K562 (cell line): ENCODE measurements at regions not wholly inside any gene's neighbourhood (a gene's known extent, or its start where the extent isn't known, plus 50 kb on each side); places are given as distances from the start of the nearest gene placed in this dataset.

Source experiments
- ATAC-seq: fragments of 200-7000 bp; cut with Tn5 transposase; 3 replicates; pipeline ENCODE4 v1.9.1; 2020; ENCODE audit warnings: moderate library complexity
- BruUV-seq: library from RNA; stranded (reverse); fragments of 400-500 nt; replicated peaks from 2 replicates; lab custom pipeline; 2021; lab: Mats Ljungman, UMichigan
- CTCF ChIA-PET: fragments of 300-600 bp; formaldehyde crosslinking; extraction: SDS; loops from one replicate; lab custom pipeline; 2021; ENCODE audit warnings: low intra/inter-chr PET ratio; lab: Yijun Ruan, JAX
- POLR2A ChIA-PET: fragments of 300-600, 350-650 bp; sonication (Branson Sonifier 250); formaldehyde crosslinking; extraction: SDS; loops from one replicate; lab custom pipeline; 2021; ENCODE audit warnings: antibody characterized with exemption, inconsistent platforms; lab: Yijun Ruan, JAX
- DNase-seq, 4 experiments: peaks; one replicate each; pipeline versions ENCODE4 v3.0.0 to v3.0.0-alpha.2; 2011 to 2018; ENCODE audit warnings: low spot score in 3 of 4, mixed read lengths in 3 of 4; ENCODE audit errors: extremely low read depth in 1 of 4
- FAIRE-seq: peaks from 2 replicates; lab custom pipeline; 2011; peaks lifted over from hg19 to GRCh38; lab: Jason Lieb, UNC
- H2AFZ ChIP-seq: 2 replicates; pipeline ENCODE4 v1.6.0; 2011; ENCODE audit warnings: low read depth, low read length, control low read depth, inconsistent platforms
- H3K27ac ChIP-seq: fragments of 200-600 bp; 3 replicates; pipeline ENCODE4 v1.8.0; 2011; ENCODE audit warnings: low read depth, mild to moderate bottlenecking, control low read depth, inconsistent platforms, low read length, moderate library complexity, mixed read lengths; ENCODE audit errors: extremely low read depth
- H3K27me3 ChIP-seq, 2 experiments: fragments of 300-600 bp in 1 of 2; 2 replicates in 1 of 2; 3 replicates in 1 of 2; pipeline versions ENCODE4 v1.6.0 to v1.8.0; 2011; ENCODE audit warnings: inconsistent platforms in 2 of 2, low read length in 2 of 2, mild to moderate bottlenecking in 1 of 2, mixed read lengths in 1 of 2, moderate library complexity in 1 of 2; ENCODE audit not compliant: control insufficient read depth in 2 of 2, insufficient read depth in 2 of 2
- H3K36me3 ChIP-seq: fragments of 300-600 bp; 3 replicates; pipeline ENCODE4 v1.8.0; 2011; ENCODE audit warnings: mild to moderate bottlenecking, low read length, inconsistent platforms; ENCODE audit not compliant: control insufficient read depth, insufficient read depth
- H3K4me1 ChIP-seq, 2 experiments: fragments of 200-600 bp in 1 of 2; replicated peaks in 1 of 2; 2 replicates in 1 of 2; 3 replicates in 1 of 2; pipeline versions ENCODE4 v1.5.1 to v1.8.0; 2011; ENCODE audit warnings: inconsistent platforms in 2 of 2, low read length in 2 of 2, mild to moderate bottlenecking in 1 of 2, mixed read lengths in 1 of 2, moderate library complexity in 1 of 2; ENCODE audit not compliant: control insufficient read depth in 2 of 2, insufficient read depth in 2 of 2
- H3K4me2 ChIP-seq: 2 replicates; pipeline ENCODE4 v1.6.1; 2011; ENCODE audit warnings: low read length, control low read depth, inconsistent platforms, mixed read lengths; ENCODE audit not compliant: insufficient read depth
- H3K4me3 ChIP-seq: fragments of 200-600 bp; sonication (generic), shearing (Covaris generic); 2 replicates; pipeline ENCODE4 v1.5.1; 2016; ENCODE audit warnings: control low read depth, inconsistent platforms
- H3K79me2 ChIP-seq: fragments of 200-600 bp; 3 replicates; pipeline ENCODE4 v1.8.0; 2011; ENCODE audit warnings: low read length, inconsistent platforms; ENCODE audit not compliant: control insufficient read depth, insufficient read depth
- H3K9ac ChIP-seq, 2 experiments: 2 replicates each; pipeline versions ENCODE4 v1.6.0 to v1.6.1; 2011; ENCODE audit warnings: low read depth in 2 of 2, low read length in 2 of 2, control low read depth in 1 of 2, inconsistent platforms in 1 of 2, mild to moderate bottlenecking in 1 of 2, mixed read lengths in 1 of 2; ENCODE audit not compliant: insufficient read depth in 1 of 2
- H3K9me1 ChIP-seq: one replicate; pipeline ENCODE4 v1.6.0; 2011; ENCODE audit warnings: inconsistent platforms, mild to moderate bottlenecking, low read length, moderate library complexity; ENCODE audit not compliant: control insufficient read depth, insufficient read depth
- H3K9me3 ChIP-seq: replicated peaks from 2 replicates; pipeline ENCODE4 v1.5.1; 2011; ENCODE audit warnings: low read depth, low read length, inconsistent platforms; ENCODE audit not compliant: control insufficient read depth, insufficient read depth
- H4K20me1 ChIP-seq: replicated peaks from 2 replicates; pipeline ENCODE4 v1.6.1; 2011; ENCODE audit warnings: low read length, inconsistent platforms, mixed read lengths; ENCODE audit not compliant: control insufficient read depth, insufficient read depth
- ARHGAP35 ChIP-seq: fragments of 450-650 bp; IDR thresholded peaks from 2 replicates; pipeline ENCODE4 v1.6.1; 2018; ENCODE audit not compliant: partially characterized antibody
- BRF1 ChIP-seq: IDR thresholded peaks from 3 replicates; pipeline ENCODE4 v1.6.1; 2011; ENCODE audit warnings: borderline replicate concordance, mild to moderate bottlenecking; ENCODE audit not compliant: insufficient read length; ENCODE audit errors: extremely low read depth
- CXXC5 ChIP-seq: fragments of 250-450 bp; sonication (Bioruptor Pico); IDR thresholded peaks from 2 replicates; pipeline ENCODE4 v1.8.0; 2022; ENCODE audit warnings: inconsistent platforms, mild to moderate bottlenecking, moderate library complexity
- DDX20 ChIP-seq: fragments of 450-650 bp; IDR thresholded peaks from 2 replicates; pipeline ENCODE4 v1.6.1; 2016; ENCODE audit warnings: missing genetic modification characterization, low read depth, mild to moderate bottlenecking, missing compliant biosample characterization, moderate library complexity
- FOSL1 ChIP-seq: fragments of 200-800 bp; sonication (Bioruptor generic); conservative IDR thresholded peaks from 2 replicates; pipeline ENCODE4 v1.6.1; 2016; ENCODE audit warnings: missing genetic modification characterization, missing compliant biosample characterization
- FOXA1 ChIP-seq: fragments of 450-650 bp; IDR thresholded peaks from 2 replicates; pipeline ENCODE4 v1.6.1; 2016; ENCODE audit warnings: mild to moderate bottlenecking, borderline replicate concordance
- JUND ChIP-seq, 2 experiments: IDR thresholded peaks; 2 replicates in 1 of 2; 3 replicates in 1 of 2; pipeline ENCODE4 v1.6.1; 2011; ENCODE audit warnings: borderline replicate concordance in 2 of 2, low read depth in 2 of 2, low read length in 2 of 2, improper control_type of control experiment in 1 of 2, missing biosample characterization in 1 of 2, missing genetic modification characterization in 1 of 2, missing genetic modification reagents in 1 of 2
- NRF1 ChIP-seq, 2 experiments: fragments of 450-650 bp; IDR thresholded peaks in 1 of 2; conservative IDR thresholded peaks in 1 of 2; 2 replicates each; pipeline ENCODE4 v1.6.1; 2014; ENCODE audit warnings: mild to moderate bottlenecking in 2 of 2
- SRSF3 ChIP-seq: fragments of 200-400 bp; formaldehyde crosslinking; IDR thresholded peaks from 2 replicates; pipeline ENCODE4 v1.6.1; 2016; ENCODE audit warnings: mild to moderate bottlenecking, low read length, moderate library complexity; ENCODE audit not compliant: insufficient read depth
- ZBTB9 ChIP-seq: fragments of 450-650 bp; formaldehyde crosslinking; IDR thresholded peaks from 2 replicates; pipeline ENCODE4 v1.4.0; 2020; ENCODE audit warnings: mild to moderate bottlenecking, moderate library complexity
- ZNF324 ChIP-seq: fragments of 250-450 bp; sonication (Bioruptor Pico); IDR thresholded peaks from 2 replicates; pipeline ENCODE4 v1.4.0; 2020; ENCODE audit warnings: mild to moderate bottlenecking
- WGBS: fragments of 100-300 bp; shearing (Covaris generic); methylation state at CpG from one replicate; pipeline ENCODE4 v1.1.6; 2016; ENCODE audit warnings: low coverage, mixed read lengths; ENCODE audit not compliant: insufficient coverage; ENCODE audit errors: missing lambda C conversion rate; 5-methylcytosine and 5-hydroxymethylcytosine counted together
- in situ Hi-C: fragments of 300-500 bp; cut with MboI; formaldehyde crosslinking; loops from 4 replicates; pipeline ENCODE4 v1.15.0; 2018; ENCODE audit warnings: inconsistent platforms, mixed read lengths
- intact Hi-C: fragments of 100-400 bp; cut with micrococcal nuclease; formaldehyde crosslinking; loops from 2 replicates; pipeline ENCODE4 v1.14.2; 2022

GRCh38 chr10:2476218-2476811 lies 591.0 kb upstream of the PFKP start:
- Histone ChIP-seq H3K9ac (no peak overlapping the region), H3K4me2 (no peak overlapping the region), H4K20me1 (no peaks in the 10 kb centered on the region), H3K79me2 (no peaks in the 10 kb centered on the region), H3K9me3 (no peaks in the 10 kb centered on the region), H2AFZ (no peak overlapping the region), H3K4me3 (no peak overlapping the region), H3K9me1 (no peaks in the 10 kb centered on the region), H3K27me3 (no peaks in the 10 kb centered on the region; a peak in 1 of 5 replicates), H3K4me1 (no peaks in the 10 kb centered on the region), H3K27ac (no peak overlapping the region), H3K36me3 (no peaks in the 10 kb centered on the region)
- DNase-seq (no peak), FAIRE-seq (no peak), ATAC-seq (no peak)
- in situ Hi-C loops (no loop called here), intact Hi-C loops (no loop called here)
- BruUV-seq = no TSS peak
- WGBS = 2% methylated on average over 15 of the region's 15 CpGs
- CTCF ChIA-PET = no interaction called here
- peak; percentile 64 for TF ChIP-seq FOSL1
- TF ChIP-seq CXXC5 = no peak
- peak in 1 of 2 experiments; percentile 30; a peak in 1 of 4 replicates for TF ChIP-seq NRF1 (conservative IDR thresholded peaks at IDR 0.05 in 1 of 2, IDR thresholded peaks at IDR 0.05 in 1 of 2)
- 0 out of 2 replicates have a peak, but pooled peaks have one; percentile 7 for TF ChIP-seq JUND (IDR thresholded peaks at IDR 0.05; ENCODE audit: borderline replicate concordance, low read depth, low read length)
- no peak for TF ChIP-seq JUND (tag; IDR thresholded peaks at IDR 0.05; ENCODE audit: borderline replicate concordance, low read depth, low read length)
- POLR2A ChIA-PET = no interaction called here

- no peaks in the 10 kb centered on the region for H3K9me3 ChIP-seq
- intact Hi-C loops (no loop called here), in situ Hi-C loops (no loop called here)
- no peak for DNase-seq
- no TSS peak for BruUV-seq
- no peaks in the 10 kb centered on the region for H4K20me1 ChIP-seq
- H3K79me2 ChIP-seq = no peaks in the 10 kb centered on the region
- no peaks in the 10 kb centered on the region; a peak in 1 of 5 replicates for H3K27me3 ChIP-seq
- ChIA-PET CTCF (no interaction called here), POLR2A (no interaction called here)
- no peak overlapping the region for H3K9ac ChIP-seq
- H3K27ac ChIP-seq = no peak overlapping the region
- H3K4me1 ChIP-seq = no peaks in the 10 kb centered on the region
- FAIRE-seq = no peak
- 0% methylated on average over 6 of the region's 6 CpGs for WGBS
- H3K36me3 ChIP-seq = no peaks in the 10 kb centered on the region
- no peak overlapping the region for H3K4me2 ChIP-seq
- H3K4me3 ChIP-seq = no peak overlapping the region
- ATAC-seq = no peak
- no peak overlapping the region for H2AFZ ChIP-seq
- H3K9me1 ChIP-seq = no peaks in the 10 kb centered on the region
- TF ChIP-seq JUND (IDR thresholded peaks at IDR 0.05; ENCODE audit: borderline replicate concordance, low read depth, low read length) (no peak), JUND (tag; IDR thresholded peaks at IDR 0.05; ENCODE audit: borderline replicate concordance, low read depth, low read length) (no peak), ZNF324 (no peak), DDX20 (tag) (no peak), BRF1 (no peak), FOXA1 (no peak), ZBTB9 (no peak), SRSF3 (no peak), ARHGAP35 (no peak)
Observed at GRCh38 chr10:2475711-2476217, 591.6 kb upstream of the PFKP start.
